GM18861 (cell line): ENCODE measurements at regions not wholly inside any gene's neighbourhood (a gene's known extent, or its start where the extent isn't known, plus 50 kb on each side); places are given as distances from the start of the nearest gene placed in this dataset.

Experiments
- ATAC-seq: cut with Tn5 transposase; IDR thresholded peaks from one replicate; pipeline ENCODE4 v1.9.1; 2021; ENCODE audit not compliant: unreplicated experiment

- ATAC-seq: no peak
Measured at GRCh38 chr2:8462280-8462679, 219.6 kb upstream of the ID2 start.

- ATAC-seq: no peak
Measured at GRCh38 chr2:8462899-8463648, 218.8 kb upstream of the ID2 start.

GRCh38 chr2:8465560-8465959 lies 216.3 kb upstream of the ID2 start:
- no peak for ATAC-seq

GRCh38 chr2:8469709-8470493 lies 212.0 kb upstream of the ID2 start:
- peak; percentile 71 for ATAC-seq

- ATAC-seq: no peak
Measured at GRCh38 chr2:8472545-8473323, 209.1 kb upstream of the ID2 start.

- no peak for ATAC-seq
Measured at GRCh38 chr2:8475349-8476031, 206.4 kb upstream of the ID2 start.

GRCh38 chr2:8477552-8478470 lies 204.0 kb upstream of the ID2 start:
- ATAC-seq: peak; percentile 45

GRCh38 chr2:8478471-8478793 lies 203.4 kb upstream of the ID2 start:
- ATAC-seq: peak; percentile 9

GRCh38 chr2:8479298-8479697 lies 202.6 kb upstream of the ID2 start:
- no peak for ATAC-seq

GRCh38 chr2:8480915-8481314 lies 200.9 kb upstream of the ID2 start:
- ATAC-seq: no peak

- ATAC-seq: peak; percentile 25
Measured at GRCh38 chr2:8481463-8482009, 200.3 kb upstream of the ID2 start.

GRCh38 chr2:8482432-8482831 lies 199.4 kb upstream of the ID2 start:
- no peak for ATAC-seq

GRCh38 chr2:8484502-8485283 lies 197.2 kb upstream of the ID2 start:
- ATAC-seq: no peak

GRCh38 chr2:8485736-8486135 lies 196.1 kb upstream of the ID2 start:
- ATAC-seq: no peak

- no peak for ATAC-seq
Measured at GRCh38 chr2:8486141-8486540, 195.7 kb upstream of the ID2 start.

- peak; percentile 12 for ATAC-seq
Measured at GRCh38 chr2:8487461-8487932, 194.4 kb upstream of the ID2 start.

GRCh38 chr2:8488001-8488738 lies 193.7 kb upstream of the ID2 start:
- peak; percentile 72 for ATAC-seq

GRCh38 chr2:8489221-8489620 lies 192.6 kb upstream of the ID2 start:
- no peak for ATAC-seq
